ENCODE measurements at regions not wholly inside any gene's neighbourhood (a gene's known extent, or its start where the extent isn't known, plus 50 kb on each side); places are given as distances from the start of the nearest gene placed in this dataset.

DNA sequence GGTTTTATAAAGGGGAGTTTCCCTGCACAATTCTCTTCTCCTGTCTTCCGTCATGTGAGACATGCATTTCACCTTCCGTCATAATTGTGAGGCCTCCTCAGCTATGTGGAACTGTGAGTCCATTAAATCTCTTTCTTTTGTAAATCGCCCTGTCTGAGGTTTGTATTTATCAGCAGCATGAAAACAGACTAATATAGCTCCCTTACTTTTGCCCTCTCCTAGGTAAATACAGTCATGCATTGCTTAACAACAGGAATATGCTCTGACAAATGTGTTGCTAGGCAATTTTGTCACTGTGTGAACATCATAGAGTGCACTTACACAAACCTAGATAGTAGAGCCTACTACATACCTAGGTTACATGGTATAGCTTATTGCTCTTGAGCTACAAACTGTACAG, 616.8 kb downstream of the RWDD3 start:
- H2AFZ ChIP-seq (ENCODE audit: low read depth, low read length) = no peak overlapping the region
- CTCF ChIA-PET = no interaction called here
- no peak overlapping the region for H3K9ac ChIP-seq (replicated peaks; ENCODE audit: extremely low read depth, insufficient read depth, low read length)
- no peaks in the 10 kb centered on the region for H3K79me2 ChIP-seq (ENCODE audit: control insufficient read depth, insufficient read depth, low read length)
- H3K36me3 ChIP-seq (ENCODE audit: control insufficient read depth in 2 of 2, extremely low read depth in 1 of 2, insufficient read depth in 2 of 2, low read length in 2 of 2) = no peaks in the 10 kb centered on the region
- H3K4me2 ChIP-seq (ENCODE audit: insufficient read depth, low read length) = no peak overlapping the region
- no peaks in the 10 kb centered on the region for H4K20me1 ChIP-seq (replicated peaks; ENCODE audit: control insufficient read depth, extremely low read depth, insufficient read depth, low read length)
- FAIRE-seq = no peak
- TF ChIP-seq, protein P1, sequence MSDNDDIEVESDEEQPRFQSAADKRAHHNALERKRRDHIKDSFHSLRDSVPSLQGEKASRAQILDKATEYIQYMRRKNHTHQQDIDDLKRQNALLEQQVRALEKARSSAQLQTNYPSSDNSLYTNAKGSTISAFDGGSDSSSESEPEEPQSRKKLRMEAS (IDR thresholded peaks at IDR 0.05; ENCODE audit: insufficient read depth, insufficient read length) = no peak
- TF ChIP-seq POLR2A (IDR thresholded peaks at IDR 0.05; ENCODE audit: low read depth, low read length) (no peak), EZH2 (IDR thresholded peaks at IDR 0.05; ENCODE audit: borderline replicate concordance, low read depth, low read length, severe bottlenecking) (no peak), JUN (IDR thresholded peaks at IDR 0.05; ENCODE audit: borderline replicate concordance, insufficient read depth, insufficient read length, low read depth) (no peak), CTCF (IDR thresholded peaks at IDR 0.05; ENCODE audit: extremely low read depth in 1 of 2, insufficient read depth in 1 of 2, low read depth in 1 of 2, low read length in 2 of 2) (no peak), GATA2 (IDR thresholded peaks at IDR 0.05; ENCODE audit: insufficient read depth, insufficient read length, low read depth, low read length) (no peak), MYC (IDR thresholded peaks at IDR 0.05; ENCODE audit: low read depth, low read length) (no peak), POLR2AphosphoS5 (IDR thresholded peaks at IDR 0.05; ENCODE audit: insufficient read depth, low read depth, low read length) (no peak), FOS (IDR thresholded peaks at IDR 0.05; ENCODE audit: borderline replicate concordance, insufficient read depth, low read length) (no peak)
- no peaks in the 10 kb centered on the region for H3K4me1 ChIP-seq (ENCODE audit: control insufficient read depth, extremely low read depth, insufficient read depth, low read length)
- no peak overlapping the region for H3K27ac ChIP-seq (ENCODE audit: insufficient read depth, low read depth, low read length)
- H3K9me3 ChIP-seq (replicated peaks; ENCODE audit: control insufficient read depth, insufficient read depth, low read length) = no peaks in the 10 kb centered on the region
- no peaks in the 10 kb centered on the region for H3K9me1 ChIP-seq (replicated peaks; ENCODE audit: control insufficient read depth, extremely low read depth, insufficient read depth, low read length)
- dilution Hi-C loops (cut with MboI; ENCODE audit: extremely low pct_ligation_motif_present, low sequenced_read_pairs) (no loop called here), intact Hi-C loops (cut with micrococcal nuclease) (no loop called here)
- no peak for DNase-seq (ENCODE audit: low read depth, low spot score)
- POLR2A ChIA-PET = no interaction called here
- no peak overlapping the region for H3K4me3 ChIP-seq (replicated peaks in 1 of 3; ENCODE audit: insufficient read depth in 1 of 3, low read depth in 1 of 3, low read length in 3 of 3)
- BruUV-seq (replicated peaks) = no TSS peak
- no peaks in the 10 kb centered on the region for H3K27me3 ChIP-seq (ENCODE audit: control insufficient read depth in 2 of 2, insufficient read depth in 2 of 2, low read length in 2 of 2)

Measured in endothelial cell of umbilical vein (primary cell).